HCT116 (cell line): ENCODE measurements at regions not wholly inside any gene's neighbourhood (a gene's known extent, or its start where the extent isn't known, plus 50 kb on each side); places are given as distances from the start of the nearest gene placed in this dataset.

ENCODE experiments used
- ATAC-seq: fragments of 200-7000 bp; cut with Tn5 transposase; 2 replicates; pipeline ENCODE4 v1.9.1; 2020; ENCODE audit warnings: mild to moderate bottlenecking, moderate library complexity
- BruUV-seq: library from RNA; stranded (reverse); fragments of 400-500 nt; replicated peaks from 2 replicates; lab custom pipeline; 2021; lab: Mats Ljungman, UMichigan
- CTCF ChIA-PET: fragments of 300-600 bp; sonication (Branson Sonifier 250); formaldehyde crosslinking; loops from one replicate; lab custom pipeline; 2021; ENCODE audit warnings: antibody characterized with exemption; lab: Charles Lee
- POLR2A ChIA-PET: fragments of 300-600, 350-600 bp; sonication (Branson Sonifier 250); formaldehyde crosslinking; loops from one replicate; lab custom pipeline; 2021; ENCODE audit warnings: antibody characterized with exemption; lab: Charles Lee
- RAD21 ChIA-PET, 2 experiments: fragments of 300-600 bp; sonication (Branson Sonifier 250); formaldehyde crosslinking; loops; one replicate each; lab custom pipeline; 2023; ENCODE audit warnings: low total read pairs in 2 of 2; ENCODE audit not compliant: uncharacterized antibody in 2 of 2, unreplicated experiment in 2 of 2, low non-redundant PET in 1 of 2; lab: Charles Lee
- DNase-seq: peaks from one replicate; pipeline ENCODE4 v3.0.0-alpha.2; 2010; ENCODE audit warnings: low read depth, low spot score
- H2AFZ ChIP-seq: fragments of 200-600 bp; shearing (Covaris generic), sonication (generic); 2 replicates; pipeline ENCODE4 v1.6.1; 2017; ENCODE audit warnings: low read depth, mixed run types, mixed read lengths, antibody characterized with exemption, low read length; ENCODE audit not compliant: poor library complexity, severe bottlenecking
- H3K27ac ChIP-seq: 2 replicates; pipeline ENCODE4 v1.5.1; 2012; ENCODE audit warnings: low read depth, low read length
- H3K27me3 ChIP-seq: fragments of 200-600 bp; sonication (generic); 2 replicates; pipeline ENCODE4 v1.6.1; 2016; ENCODE audit warnings: mixed run types, low read length, mixed read lengths; ENCODE audit not compliant: insufficient read depth
- H3K36me3 ChIP-seq, 2 experiments: fragments of 200-500 bp in 1 of 2; fragments of 200-600 bp in 1 of 2; sonication (Bioruptor generic) in 1 of 2; sonication (generic) in 1 of 2; 2 replicates each; pipeline versions ENCODE4 v1.5.1 to v1.6.1; 2014 to 2016; ENCODE audit warnings: low read length in 2 of 2, inconsistent platforms in 1 of 2, mixed read lengths in 1 of 2, mixed run types in 1 of 2; ENCODE audit not compliant: insufficient read depth in 2 of 2, control insufficient read depth in 1 of 2
- H3K4me1 ChIP-seq, 2 experiments: fragments of 200-600 bp in 1 of 2; sonication (generic) in 1 of 2; 2 replicates each; pipeline versions ENCODE4 v1.5.1 to v1.6.1; 2012 to 2017; ENCODE audit warnings: low read length in 2 of 2, inconsistent platforms in 1 of 2, mild to moderate bottlenecking in 1 of 2, mixed read lengths in 1 of 2, mixed run types in 1 of 2, moderate library complexity in 1 of 2; ENCODE audit not compliant: insufficient read depth in 2 of 2, control insufficient read depth in 1 of 2
- H3K4me2 ChIP-seq: fragments of 200-600 bp; sonication (generic); 2 replicates; pipeline ENCODE4 v1.6.1; 2017; ENCODE audit warnings: mixed run types, low read length, mixed read lengths
- H3K4me3 ChIP-seq, 2 experiments: fragments of 200-600 bp in 1 of 2; sonication (generic) in 1 of 2; replicated peaks in 1 of 2; 2 replicates each; pipeline ENCODE4 v1.5.1; 2011 to 2016; ENCODE audit warnings: low read length in 2 of 2, control low read depth in 1 of 2, low read depth in 1 of 2, mild to moderate bottlenecking in 1 of 2, mixed read lengths in 1 of 2, mixed run types in 1 of 2
- H3K79me2 ChIP-seq: fragments of 200-600 bp; sonication (generic); 2 replicates; pipeline ENCODE4 v1.6.1; 2017; ENCODE audit warnings: mild to moderate bottlenecking, mixed run types, low read length, moderate library complexity, mixed read lengths; ENCODE audit not compliant: insufficient read depth
- H3K9ac ChIP-seq: fragments of 200-600 bp; sonication (generic); 2 replicates; pipeline ENCODE4 v1.6.1; 2016; ENCODE audit warnings: low read length, mixed read lengths
- H3K9me2 ChIP-seq: fragments of 200-600 bp; sonication (generic), shearing (Covaris generic); 2 replicates; pipeline ENCODE4 v1.6.1; 2017; ENCODE audit warnings: mixed run types, mild to moderate bottlenecking, moderate library complexity; ENCODE audit not compliant: insufficient read depth
- H3K9me3 ChIP-seq, 2 experiments: fragments of 200-500 bp in 1 of 2; fragments of 200-600 bp in 1 of 2; sonication (Bioruptor generic) in 1 of 2; sonication (generic) in 1 of 2; 2 replicates each; pipeline ENCODE4 v1.6.1; 2014 to 2017; ENCODE audit warnings: low read length in 2 of 2, mixed read lengths in 2 of 2, inconsistent platforms in 1 of 2, low read depth in 1 of 2, mild to moderate bottlenecking in 1 of 2, mixed run types in 1 of 2, moderate library complexity in 1 of 2; ENCODE audit not compliant: control insufficient read depth in 1 of 2, insufficient read depth in 1 of 2
- H4K20me1 ChIP-seq: fragments of 200-600 bp; sonication (generic), shearing (Covaris generic); 2 replicates; pipeline ENCODE4 v1.6.1; 2017; ENCODE audit warnings: mixed run types, mild to moderate bottlenecking, moderate library complexity; ENCODE audit not compliant: insufficient read depth
- CEBPB ChIP-seq: IDR thresholded peaks from 2 replicates; pipeline ENCODE4 v1.6.1; 2012; ENCODE audit warnings: low read depth
- EGR1 ChIP-seq: IDR thresholded peaks from 2 replicates; pipeline ENCODE4 v1.6.1; 2012; ENCODE audit warnings: low read depth
- ELF1 ChIP-seq: IDR thresholded peaks from 2 replicates; pipeline ENCODE4 v1.6.1; 2012; ENCODE audit warnings: low read depth, borderline replicate concordance
- EZH2 ChIP-seq: fragments of 200-600 bp; sonication (generic); IDR thresholded peaks from 2 replicates; pipeline ENCODE4 v1.6.1; 2017; ENCODE audit warnings: antibody characterized with exemption, mixed run types
- EZH2phosphoT487 ChIP-seq: fragments of 200-600 bp; IDR thresholded peaks from 2 replicates; pipeline ENCODE4 v1.6.1; 2018; ENCODE audit warnings: antibody characterized with exemption, borderline replicate concordance
- FOSL1 ChIP-seq: IDR thresholded peaks from 2 replicates; pipeline ENCODE4 v1.6.1; 2012; ENCODE audit warnings: low read depth
- JUND ChIP-seq: IDR thresholded peaks from 2 replicates; pipeline ENCODE4 v1.6.1; 2012
- POLR2A ChIP-seq: IDR thresholded peaks from 2 replicates; pipeline ENCODE4 v1.7.0; 2011; ENCODE audit warnings: borderline replicate concordance; ENCODE audit not compliant: insufficient read depth, insufficient read length; ENCODE audit errors: extremely low read depth
- POLR2AphosphoS5 ChIP-seq: IDR thresholded peaks from 2 replicates; pipeline ENCODE4 v1.6.1; 2011; ENCODE audit warnings: mild to moderate bottlenecking, low read depth, low read length, moderate library complexity
- RAD21 ChIP-seq: IDR thresholded peaks from 2 replicates; pipeline ENCODE4 v1.6.1; 2012; ENCODE audit warnings: low read depth, mild to moderate bottlenecking
- SIN3A ChIP-seq: IDR thresholded peaks from 2 replicates; pipeline ENCODE4 v1.6.1; 2012; ENCODE audit warnings: low read depth
- YY1 ChIP-seq: IDR thresholded peaks from 2 replicates; pipeline ENCODE4 v1.6.1; 2011; ENCODE audit warnings: low read length, low read depth, moderate library complexity, mild to moderate bottlenecking; ENCODE audit not compliant: insufficient replicate concordance; ENCODE audit errors: extremely low read depth
- ZFX ChIP-seq: fragments of 450-650 bp; IDR thresholded peaks from 2 replicates; pipeline ENCODE4 v1.6.1; 2017
- ZNF274 ChIP-seq: fragments of 200-500 bp; sonication (Bioruptor generic); IDR thresholded peaks from 2 replicates; pipeline ENCODE4 v1.6.1; 2014; ENCODE audit warnings: mild to moderate bottlenecking, low read depth, low read length, inconsistent platforms
- intact Hi-C: fragments of 100-400 bp; cut with micrococcal nuclease; formaldehyde crosslinking; loops from 2 replicates; pipeline ENCODE4 v1.10.0; 2022

GRCh38 chr13:24036115-24036514 lies 124.4 kb upstream of the SPATA13 start:
- Histone ChIP-seq H3K9ac (no peak overlapping the region), H3K27ac (no peak overlapping the region)
- POLR2A ChIA-PET: no interaction called here
- intact Hi-C loops: no loop called here
- no peak for TF ChIP-seq ELF1
- TF ChIP-seq JUND: no peak
- no peak for TF ChIP-seq ZNF274
- TF ChIP-seq RAD21: no peak
- TF ChIP-seq POLR2AphosphoS5: no peak
- no peak for TF ChIP-seq EZH2
- no peak for TF ChIP-seq EZH2phosphoT487
- TF ChIP-seq CEBPB: no peak
- no peak for TF ChIP-seq ZFX
- TF ChIP-seq FOSL1: no peak
- TF ChIP-seq YY1: no peak
- TF ChIP-seq, all 23 proteins: peak for 0
- DNase-seq (no peak), ATAC-seq (no peak)
- no peaks in the 10 kb centered on the region for H3K9me3 ChIP-seq
- H4K20me1 ChIP-seq: no peaks in the 10 kb centered on the region
- no peak overlapping the region for H3K4me2 ChIP-seq
- H3K79me2 ChIP-seq: no peaks in the 10 kb centered on the region
- no TSS peak for BruUV-seq
- RAD21 ChIA-PET: interaction anchor here in 1 of 2 experiments (0.7 kb wide), 1 partner anchor 32 kb away, joined by 3 read pairs; no protein-coding TSS in a partner anchor
- no peaks in the 10 kb centered on the region for H3K36me3 ChIP-seq
- no peak overlapping the region for H2AFZ ChIP-seq
- no peak overlapping the region for H3K4me3 ChIP-seq
- H3K9me2 ChIP-seq: no peaks in the 10 kb centered on the region
- CTCF ChIA-PET: interaction anchor here (1.5 kb wide), 1 partner anchor 17 kb away, joined by 3 read pairs; no protein-coding TSS in a partner anchor
- no peaks in the 10 kb centered on the region for H3K27me3 ChIP-seq
- no peaks in the 10 kb centered on the region for H3K4me1 ChIP-seq

GRCh38 chr13:24038405-24038804 lies 122.1 kb upstream of the SPATA13 start:
- intact Hi-C loops: no loop called here
- BruUV-seq: no TSS peak
- Histone ChIP-seq H3K9ac (no peak overlapping the region), H2AFZ (no peak overlapping the region)
- no peak for ATAC-seq
- TF ChIP-seq SIN3A (no peak), YY1 (no peak), RAD21 (no peak), POLR2A (no peak), EGR1 (no peak), ZFX (no peak)
- TF ChIP-seq, all 23 proteins: peak for 0
- Histone ChIP-seq H3K27me3 (no peaks in the 10 kb centered on the region), H3K36me3 (no peaks in the 10 kb centered on the region), H3K4me3 (no peak overlapping the region), H3K9me3 (no peaks in the 10 kb centered on the region), H3K4me1 (no peaks in the 10 kb centered on the region), H3K27ac (no peak overlapping the region), H3K9me2 (no peaks in the 10 kb centered on the region), H3K79me2 (no peaks in the 10 kb centered on the region), H4K20me1 (no peaks in the 10 kb centered on the region), H3K4me2 (no peak overlapping the region)
- no peak for DNase-seq
- POLR2A ChIA-PET: no interaction called here
- CTCF ChIA-PET: interaction anchor here (0.8 kb wide), 1 partner anchor 9 kb away, joined by 3 read pairs; no protein-coding TSS in a partner anchor
- RAD21 ChIA-PET: no interaction called here
